SU-DHL-6 (cell line): ENCODE measurements at regions not wholly inside any gene's neighbourhood (a gene's known extent, or its start where the extent isn't known, plus 50 kb on each side); places are given as distances from the start of the nearest gene placed in this dataset.

ENCODE experiments used
- H2AFZ ChIP-seq: fragments of 200-600 bp; sonication (generic); 2 replicates; pipeline ENCODE4 v1.6.1; 2014; ENCODE audit warnings: low read depth, mild to moderate bottlenecking, moderate library complexity, mixed read lengths, antibody characterized with exemption, low read length; ENCODE audit not compliant: severe bottlenecking
- H3F3A ChIP-seq: fragments of 200-600 bp; shearing (Covaris generic); 2 replicates; pipeline ENCODE4 v1.6.0; 2016; ENCODE audit warnings: antibody characterized with exemption, mild to moderate bottlenecking; ENCODE audit not compliant: insufficient read depth
- H3K27ac ChIP-seq: fragments of 200-600 bp; sonication (generic); 2 replicates; pipeline ENCODE4 v1.5.1; 2016; ENCODE audit warnings: low read depth, mild to moderate bottlenecking, low read length, moderate library complexity, mixed read lengths
- H3K27me3 ChIP-seq: fragments of 200-600 bp; sonication (generic), shearing (Covaris generic); 2 replicates; pipeline ENCODE4 v1.6.0; 2014; ENCODE audit warnings: mild to moderate bottlenecking, low read length
- H3K36me3 ChIP-seq: fragments of 200-600 bp; sonication (generic); 2 replicates; pipeline ENCODE4 v1.6.1; 2014; ENCODE audit warnings: mild to moderate bottlenecking, low read length, mixed read lengths
- H3K4me2 ChIP-seq: fragments of 300-600, 200-600 bp; shearing (Covaris generic), sonication (generic); 2 replicates; pipeline ENCODE4 v1.6.0; 2014; ENCODE audit warnings: low read length, low read depth, mild to moderate bottlenecking; ENCODE audit not compliant: poor library complexity, severe bottlenecking
- H3K4me3 ChIP-seq: fragments of 200-600 bp; sonication (generic); 2 replicates; pipeline ENCODE4 v1.5.1; 2014; ENCODE audit warnings: antibody characterized with exemption, low read length, mild to moderate bottlenecking, mixed read lengths; ENCODE audit not compliant: insufficient read depth, poor library complexity, severe bottlenecking
- H3K79me2 ChIP-seq: fragments of 200-600 bp; sonication (generic); 2 replicates; pipeline ENCODE4 v1.6.1; 2014; ENCODE audit warnings: mild to moderate bottlenecking, low read length, moderate library complexity; ENCODE audit not compliant: insufficient read depth
- H3K9ac ChIP-seq: fragments of 200-600 bp; sonication (generic); 2 replicates; pipeline ENCODE4 v1.7.0; 2014; ENCODE audit warnings: mild to moderate bottlenecking, low read length
- H3K9me2 ChIP-seq: fragments of 200-600 bp; sonication (generic); replicated peaks from 2 replicates; pipeline ENCODE4 v1.6.1; 2014; ENCODE audit warnings: low read length; ENCODE audit not compliant: insufficient read depth
- H3K9me3 ChIP-seq: fragments of 200-600 bp; sonication (generic); 2 replicates; pipeline ENCODE4 v1.6.1; 2014; ENCODE audit warnings: low read length, mixed read lengths; ENCODE audit not compliant: insufficient read depth
- H4K20me1 ChIP-seq: fragments of 200-600 bp; sonication (generic); 2 replicates; pipeline ENCODE4 v1.6.1; 2014; ENCODE audit warnings: low read depth, mild to moderate bottlenecking, antibody characterized with exemption, low read length, moderate library complexity, mixed read lengths
- CTCF ChIP-seq: fragments of 200-600 bp; sonication (generic); IDR thresholded peaks from one replicate; pipeline ENCODE4 v1.5.1; 2017; ENCODE audit warnings: antibody characterized with exemption, mild to moderate bottlenecking, low read length, moderate library complexity; ENCODE audit not compliant: insufficient read depth, poor library complexity, severe bottlenecking
- EZH2phosphoT487 ChIP-seq: fragments of 200-600 bp; sonication (generic), shearing (Covaris generic); conservative IDR thresholded peaks from 2 replicates; pipeline ENCODE4 v1.6.1; 2018; ENCODE audit warnings: mild to moderate bottlenecking, antibody characterized with exemption, low read length, moderate library complexity, mixed read lengths

DNA sequence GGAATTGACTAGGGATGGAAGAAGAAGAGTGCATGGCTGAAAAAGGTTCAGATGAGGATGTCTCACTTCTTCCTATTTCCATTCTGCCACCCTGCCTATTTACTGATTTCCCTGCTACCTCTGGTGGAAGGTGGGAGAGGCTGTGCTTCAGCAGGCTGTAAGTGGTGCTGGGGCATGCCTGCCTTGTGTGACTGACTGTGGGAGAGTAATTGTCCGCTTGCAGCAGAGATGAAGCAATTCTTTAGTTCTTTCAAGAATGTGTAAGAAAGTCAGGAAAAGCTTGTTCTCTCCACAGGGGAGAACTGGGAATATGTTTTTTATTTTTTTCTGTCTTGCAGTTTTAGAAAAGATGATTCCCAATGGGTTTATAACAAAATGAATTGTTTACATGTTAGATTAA lies 72.5 kb upstream of the NYAP2 start:
- Histone ChIP-seq H3F3A (no peaks in the 10 kb centered on the region), H4K20me1 (no peaks in the 10 kb centered on the region), H3K4me2 (no peak overlapping the region), H3K9ac (no peak overlapping the region), H2AFZ (no peak overlapping the region), H3K9me2 (no peaks in the 10 kb centered on the region), H3K4me3 (no peak overlapping the region), H3K36me3 (no peaks in the 10 kb centered on the region), H3K27ac (no peak overlapping the region), H3K27me3 (no peaks in the 10 kb centered on the region), H3K9me3 (no peaks in the 10 kb centered on the region), H3K79me2 (no peaks in the 10 kb centered on the region)
- TF ChIP-seq EZH2phosphoT487 (no peak), CTCF (no peak)

DNA sequence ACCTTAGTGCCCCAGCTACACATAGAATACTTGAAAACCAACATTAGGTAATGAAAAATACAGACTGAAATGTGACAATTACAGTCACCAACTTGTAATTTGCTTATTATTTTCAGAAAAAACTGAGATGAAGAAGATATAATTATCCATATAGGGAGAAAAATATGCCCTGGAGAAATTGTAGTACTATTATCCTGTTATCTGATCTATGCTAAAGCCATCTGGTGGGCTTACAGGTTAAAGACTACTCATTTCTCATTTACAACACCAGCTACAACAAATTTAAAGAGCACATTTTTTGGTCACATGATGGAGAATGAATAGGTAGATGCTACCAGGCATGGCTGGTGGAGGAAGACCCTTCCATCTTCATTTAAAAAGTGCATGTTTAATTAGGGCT lies 79.6 kb upstream of the NYAP2 start:
- no peak for TF ChIP-seq EZH2phosphoT487
- TF ChIP-seq CTCF, result no peak

GRCh38 chr2:225318440-225318839 lies 81.1 kb upstream of the NYAP2 start:
- Histone ChIP-seq H3K9me2 (no peaks in the 10 kb centered on the region), H3K36me3 (no peaks in the 10 kb centered on the region), H3K4me3 (no peak overlapping the region), H3K27me3 (no peaks in the 10 kb centered on the region), H3K9ac (no peak overlapping the region), H3K79me2 (no peaks in the 10 kb centered on the region), H3F3A (no peaks in the 10 kb centered on the region), H4K20me1 (no peaks in the 10 kb centered on the region), H3K4me2 (no peak overlapping the region), H2AFZ (no peak overlapping the region), H3K9me3 (0 out of 2 replicates have a peak, but pooled peaks cover 4% of the 10 kb centered on the region), H3K27ac (no peak overlapping the region)
- TF ChIP-seq EZH2phosphoT487 (no peak), CTCF (no peak)

More for the DNA sequence above, 79.6 kb upstream of the NYAP2 start:
- 0 out of 2 replicates have a peak, but pooled peaks cover 4% of the 10 kb centered on the region for H3K9me3 ChIP-seq
- H3K9ac ChIP-seq, result no peak overlapping the region
- H3K36me3 ChIP-seq, result no peaks in the 10 kb centered on the region
- no peaks in the 10 kb centered on the region for H3K27me3 ChIP-seq
- H3K4me3 ChIP-seq, result no peak overlapping the region
- no peaks in the 10 kb centered on the region for H3F3A ChIP-seq
- H3K27ac ChIP-seq, result no peak overlapping the region
- H2AFZ ChIP-seq, result no peak overlapping the region
- no peaks in the 10 kb centered on the region for H3K9me2 ChIP-seq
- no peak overlapping the region for H3K4me2 ChIP-seq
- H3K79me2 ChIP-seq, result no peaks in the 10 kb centered on the region
- H4K20me1 ChIP-seq, result no peaks in the 10 kb centered on the region

DNA sequence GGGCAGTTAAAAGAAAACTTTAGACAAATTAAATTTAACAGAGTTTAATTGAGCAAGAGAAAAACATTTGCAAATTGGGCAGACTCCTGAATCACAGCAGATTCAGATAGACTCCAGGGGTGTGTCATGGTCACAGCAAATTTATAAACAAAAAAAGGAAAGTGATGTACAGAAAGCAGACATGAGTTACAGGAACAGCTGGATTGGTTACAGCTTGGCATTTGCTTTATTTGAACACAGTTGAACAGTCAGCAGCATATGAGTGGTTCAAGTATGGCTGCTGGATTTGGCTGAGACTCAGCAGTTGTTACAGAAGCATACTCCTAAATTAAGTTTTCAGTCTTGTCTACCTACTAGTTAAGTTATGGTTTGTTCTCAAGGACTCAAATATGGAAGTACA lies 82.3 kb upstream of the NYAP2 start:
- no peaks in the 10 kb centered on the region for H3K9me2 ChIP-seq
- no peaks in the 10 kb centered on the region for H3K27me3 ChIP-seq
- H3K4me3 ChIP-seq, result no peak overlapping the region
- no peak overlapping the region for H3K27ac ChIP-seq
- H3K4me2 ChIP-seq, result no peak overlapping the region
- no peak overlapping the region for H3K9ac ChIP-seq
- H2AFZ ChIP-seq, result no peak overlapping the region
- 0 out of 2 replicates have a peak, but pooled peaks cover 4% of the 10 kb centered on the region for H3K9me3 ChIP-seq
- H3F3A ChIP-seq, result no peaks in the 10 kb centered on the region
- H3K36me3 ChIP-seq, result no peaks in the 10 kb centered on the region
- no peaks in the 10 kb centered on the region for H3K79me2 ChIP-seq
- H4K20me1 ChIP-seq, result no peaks in the 10 kb centered on the region
- TF ChIP-seq CTCF, result no peak
- no peak for TF ChIP-seq EZH2phosphoT487
